ENCODE measurements at regions not wholly inside any gene's neighbourhood (a gene's known extent, or its start where the extent isn't known, plus 50 kb on each side); places are given as distances from the start of the nearest gene placed in this dataset.

- TF ChIP-seq CTCF (IDR thresholded peaks at IDR 0.05) (no peak), ZFX (IDR thresholded peaks at IDR 0.05; ENCODE audit: borderline replicate concordance) (no peak)
Observed at GRCh38 chr12:41942354-41942753, 202.3 kb downstream of the GXYLT1 start.
